Progenitor cell of endocrine pancreas (in vitro differentiated cells): ENCODE measurements at regions not wholly inside any gene's neighbourhood (a gene's known extent, or its start where the extent isn't known, plus 50 kb on each side); places are given as distances from the start of the nearest gene placed in this dataset.
A peak's percentile ranks its signal among the peaks of the same experiment; 100 is the strongest.

Experiments
- DNase-seq: peaks from one replicate; pipeline ENCODE4 v3.0.0; 2021; ENCODE audit warnings: low spot score; ENCODE audit not compliant: unreplicated experiment
- H3K27ac Mint-ChIP-seq: 2 replicates; pipeline ENCODE4 v1.8.0; 2021; ENCODE audit warnings: mild to moderate bottlenecking, moderate library complexity, mixed read lengths
- H3K27me3 Mint-ChIP-seq: 2 replicates; pipeline ENCODE4 v1.8.0; 2021; ENCODE audit warnings: mixed read lengths
- H3K36me3 Mint-ChIP-seq: 2 replicates; pipeline ENCODE4 v1.8.0; 2022; ENCODE audit warnings: mixed read lengths; ENCODE audit not compliant: insufficient read depth
- H3K4me1 Mint-ChIP-seq: 2 replicates; pipeline ENCODE4 v1.8.0; 2021; ENCODE audit warnings: low read depth, mixed read lengths
- H3K4me3 Mint-ChIP-seq: 2 replicates; pipeline ENCODE4 v1.8.0; 2021; ENCODE audit warnings: low read depth, mild to moderate bottlenecking, moderate library complexity, mixed read lengths
- H3K9me3 Mint-ChIP-seq: 2 replicates; pipeline ENCODE4 v1.8.0; 2021; ENCODE audit warnings: low read depth, mixed read lengths
- CTCF ChIP-seq: fragments of 200-600 bp; sonication (generic); IDR thresholded peaks from one replicate; pipeline ENCODE4 v1.5.0; 2021; ENCODE audit warnings: antibody characterized with exemption, mild to moderate bottlenecking; ENCODE audit not compliant: unreplicated experiment

GRCh38 chr10:108097258-108097657 lies 932.8 kb upstream of the SORCS1 start:
- no peak overlapping the region for H3K4me3 Mint-ChIP-seq
- no peaks in the 10 kb centered on the region for H3K4me1 Mint-ChIP-seq
- DNase-seq, result no peak
- no peaks in the 10 kb centered on the region for H3K9me3 Mint-ChIP-seq
- TF ChIP-seq CTCF, result no peak
- no peaks in the 10 kb centered on the region for H3K36me3 Mint-ChIP-seq
- H3K27ac Mint-ChIP-seq, result no peak overlapping the region
- no peaks in the 10 kb centered on the region for H3K27me3 Mint-ChIP-seq

- Mint-ChIP-seq H3K27ac (no peak overlapping the region), H3K4me1 (no peaks in the 10 kb centered on the region), H3K27me3 (no peaks in the 10 kb centered on the region), H3K9me3 (no peaks in the 10 kb centered on the region), H3K36me3 (no peaks in the 10 kb centered on the region), H3K4me3 (no peak overlapping the region)
- DNase-seq, result no peak
- TF ChIP-seq CTCF, result no peak
These were observed 931.7 kb upstream of the SORCS1 start for GRCh38 chr10:108095932-108096925.

GRCh38 chr10:108090476-108091215 lies 926.1 kb upstream of the SORCS1 start:
- no peak for TF ChIP-seq CTCF
- Mint-ChIP-seq H3K4me1 (no peaks in the 10 kb centered on the region), H3K27ac (peak overlapping the region; percentile 35), H3K27me3 (no peaks in the 10 kb centered on the region), H3K9me3 (peaks cover 3% of the 10 kb centered on the region), H3K36me3 (no peaks in the 10 kb centered on the region), H3K4me3 (no peak overlapping the region)
- DNase-seq, result no peak

GRCh38 chr10:108086502-108086901 lies 922.0 kb upstream of the SORCS1 start:
- DNase-seq, result no peak
- Mint-ChIP-seq H3K27me3 (no peaks in the 10 kb centered on the region), H3K4me3 (no peak overlapping the region), H3K36me3 (no peaks in the 10 kb centered on the region), H3K27ac (no peak overlapping the region), H3K9me3 (peaks cover 3% of the 10 kb centered on the region), H3K4me1 (no peaks in the 10 kb centered on the region)
- no peak for TF ChIP-seq CTCF

- Mint-ChIP-seq H3K27me3 (no peaks in the 10 kb centered on the region), H3K4me1 (no peaks in the 10 kb centered on the region), H3K27ac (no peak overlapping the region), H3K36me3 (no peaks in the 10 kb centered on the region), H3K4me3 (no peak overlapping the region), H3K9me3 (no peaks in the 10 kb centered on the region)
- TF ChIP-seq CTCF, result no peak
- DNase-seq, result no peak
These were observed 918.1 kb upstream of the SORCS1 start for GRCh38 chr10:108082596-108082995.
